22Rv1 (cell line): ENCODE measurements at regions not wholly inside any gene's neighbourhood (a gene's known extent, or its start where the extent isn't known, plus 50 kb on each side); places are given as distances from the start of the nearest gene placed in this dataset.

Source experiments
- H3K27ac ChIP-seq: fragments of 450-650 bp; 2 replicates; pipeline ENCODE4 v1.5.1; 2017
- CTCF ChIP-seq: fragments of 450-650 bp; IDR thresholded peaks from 2 replicates; pipeline ENCODE4 v1.5.1; 2017; ENCODE audit warnings: mild to moderate bottlenecking
- ZFX ChIP-seq: fragments of 450-650 bp; IDR thresholded peaks from 2 replicates; pipeline ENCODE4 v1.6.1; 2017; ENCODE audit warnings: antibody characterized with exemption, borderline replicate concordance

GRCh38 chr11:90556606-90557005, 333.8 kb upstream of the CHORDC1 start:
- H3K27ac ChIP-seq: no peak overlapping the region
- TF ChIP-seq CTCF (no peak), ZFX (no peak)

- no peak for TF ChIP-seq ZFX
- TF ChIP-seq CTCF: no peak
Measured at GRCh38 chr11:90556026-90556425, 333.2 kb upstream of the CHORDC1 start.

DNA sequence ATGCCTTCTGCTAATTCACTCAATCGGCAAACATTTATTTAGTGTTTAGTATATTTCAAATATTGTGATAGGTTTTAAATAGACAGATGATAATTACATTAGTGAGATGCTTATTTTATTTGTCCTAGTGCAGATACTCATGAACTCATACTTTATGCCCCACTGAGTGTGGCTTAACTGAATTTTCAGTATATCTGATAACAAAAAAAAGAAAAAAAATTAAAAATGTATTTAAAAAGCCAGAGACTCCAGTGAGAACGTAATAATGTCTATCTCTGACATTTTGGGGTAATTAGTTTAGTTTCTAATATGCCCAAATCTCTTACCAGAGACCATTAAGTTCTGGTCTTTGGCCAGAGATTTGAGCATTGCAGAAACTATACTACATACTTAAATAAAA, 332.6 kb upstream of the CHORDC1 start:
- no peak overlapping the region for H3K27ac ChIP-seq
- TF ChIP-seq CTCF: no peak
- TF ChIP-seq ZFX: no peak

More at GRCh38 chr11:90556026-90556425, 333.2 kb upstream of the CHORDC1 start:
- no peak overlapping the region for H3K27ac ChIP-seq

GRCh38 chr11:90542092-90542491, 319.2 kb upstream of the CHORDC1 start:
- peak; percentile 35; the same call in 1 of the 2 replicates for TF ChIP-seq CTCF
- no peak for TF ChIP-seq ZFX
- no peak overlapping the region for H3K27ac ChIP-seq

GRCh38 chr11:90536301-90536700, 313.5 kb upstream of the CHORDC1 start:
- TF ChIP-seq ZFX (no peak), CTCF (no peak)
- H3K27ac ChIP-seq: no peak overlapping the region

DNA sequence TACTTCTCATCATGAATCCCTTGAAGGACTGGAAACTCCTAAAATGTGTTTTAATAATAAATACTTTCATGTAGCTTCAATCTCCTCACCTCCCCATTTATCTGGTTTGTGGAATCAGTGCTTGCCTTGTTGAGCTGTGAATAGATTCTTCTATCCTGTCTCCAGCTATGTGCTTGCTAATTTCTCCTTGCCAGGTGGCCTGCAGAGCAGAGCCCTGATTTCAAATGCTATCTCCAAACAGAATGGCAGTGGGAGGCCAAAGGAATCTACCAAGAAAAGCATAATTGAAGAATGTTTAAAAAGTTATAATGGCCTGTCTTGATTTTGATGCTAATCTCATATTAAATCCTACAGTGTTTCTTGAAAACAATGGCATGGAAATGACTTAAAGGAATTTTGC, 309.3 kb upstream of the CHORDC1 start:
- no peak overlapping the region for H3K27ac ChIP-seq
- TF ChIP-seq CTCF (no peak), ZFX (no peak)

GRCh38 chr11:90531001-90531400, 308.2 kb upstream of the CHORDC1 start:
- TF ChIP-seq ZFX (no peak), CTCF (no peak)
- no peak overlapping the region for H3K27ac ChIP-seq
